Epithelial cell of prostate (primary cell): ENCODE measurements at regions not wholly inside any gene's neighbourhood (a gene's known extent, or its start where the extent isn't known, plus 50 kb on each side); places are given as distances from the start of the nearest gene placed in this dataset.

Source experiments
- DNase-seq: peaks from one replicate; pipeline ENCODE4 v3.0.0-alpha.2; 2011; ENCODE audit warnings: low read depth, low spot score
- H3K27ac ChIP-seq: fragments of 450-650 bp; 2 replicates; pipeline ENCODE4 v1.5.1; 2017; ENCODE audit warnings: mild to moderate bottlenecking

GRCh38 chr2:228866044-228866443 lies 405.0 kb downstream of the PID1 start:
- DNase-seq = no peak
- no peak overlapping the region for H3K27ac ChIP-seq

GRCh38 chr2:228864131-228864530 lies 407.0 kb downstream of the PID1 start:
- H3K27ac ChIP-seq = no peak overlapping the region

GRCh38 chr2:228860601-228861285 lies 410.3 kb downstream of the PID1 start:
- H3K27ac ChIP-seq = no peak overlapping the region
- DNase-seq = no peak

More at GRCh38 chr2:228864131-228864530, 407.0 kb downstream of the PID1 start:
- DNase-seq = no peak

GRCh38 chr2:228853151-228853550 lies 417.9 kb downstream of the PID1 start:
- DNase-seq = no peak
- H3K27ac ChIP-seq = no peak overlapping the region

- no peak overlapping the region for H3K27ac ChIP-seq
- DNase-seq = no peak
Measured at GRCh38 chr2:228848638-228849037, 422.4 kb downstream of the PID1 start.

GRCh38 chr2:228847684-228848083 lies 423.4 kb downstream of the PID1 start:
- no peak for DNase-seq

GRCh38 chr2:228846161-228846560 lies 424.9 kb downstream of the PID1 start:
- DNase-seq = no peak
- no peak overlapping the region for H3K27ac ChIP-seq

More at GRCh38 chr2:228847684-228848083, 423.4 kb downstream of the PID1 start:
- H3K27ac ChIP-seq = no peak overlapping the region

- no peak overlapping the region for H3K27ac ChIP-seq
- no peak for DNase-seq
Measured at GRCh38 chr2:228845162-228845925, 425.7 kb downstream of the PID1 start.

GRCh38 chr2:228841877-228842276 lies 429.2 kb downstream of the PID1 start:
- no peak for DNase-seq

GRCh38 chr2:228841475-228841874 lies 429.6 kb downstream of the PID1 start:
- no peak overlapping the region for H3K27ac ChIP-seq
- no peak for DNase-seq

More at GRCh38 chr2:228841877-228842276, 429.2 kb downstream of the PID1 start:
- H3K27ac ChIP-seq = no peak overlapping the region

- H3K27ac ChIP-seq = no peak overlapping the region
- no peak for DNase-seq
Measured at GRCh38 chr2:228840743-228841114, 430.4 kb downstream of the PID1 start.

GRCh38 chr2:228840113-228840742 lies 430.9 kb downstream of the PID1 start:
- no peak for DNase-seq

GRCh38 chr2:228839421-228839876 lies 431.6 kb downstream of the PID1 start:
- no peak for DNase-seq
- H3K27ac ChIP-seq = no peak overlapping the region

More at GRCh38 chr2:228840113-228840742, 430.9 kb downstream of the PID1 start:
- no peak overlapping the region for H3K27ac ChIP-seq

GRCh38 chr2:228838819-228839218 lies 432.3 kb downstream of the PID1 start:
- no peak for DNase-seq
- H3K27ac ChIP-seq = no peak overlapping the region

- no peak overlapping the region for H3K27ac ChIP-seq
- DNase-seq = no peak
Measured at GRCh38 chr2:228828397-228828796, 442.7 kb downstream of the PID1 start.

GRCh38 chr2:228827056-228827700 lies 443.9 kb downstream of the PID1 start:
- H3K27ac ChIP-seq = no peak overlapping the region

GRCh38 chr2:228819701-228820100 lies 451.4 kb downstream of the PID1 start:
- DNase-seq = no peak
- H3K27ac ChIP-seq = no peak overlapping the region

More at GRCh38 chr2:228827056-228827700, 443.9 kb downstream of the PID1 start:
- peak; percentile 5 for DNase-seq

- no peak for DNase-seq
- no peak overlapping the region for H3K27ac ChIP-seq
Measured at GRCh38 chr2:228802181-228803071, 468.7 kb downstream of the PID1 start.

- DNase-seq = no peak
- H3K27ac ChIP-seq = no peak overlapping the region
Measured at GRCh38 chr2:228801451-228801850, 469.6 kb downstream of the PID1 start.

- H3K27ac ChIP-seq = no peak overlapping the region
- no peak for DNase-seq
Measured at GRCh38 chr2:228799208-228799588, 471.9 kb downstream of the PID1 start.
